Body of pancreas (tissue), 4 donors: ENCODE measurements at regions not wholly inside any gene's neighbourhood (a gene's known extent, or its start where the extent isn't known, plus 50 kb on each side); places are given as distances from the start of the nearest gene placed in this dataset.

ENCODE experiments used
- CTCF ChIP-seq, 7 experiments: fragments of 450-650 bp in 4 of 7; fragments of 200-600 bp in 3 of 7; sonication (generic) in 3 of 7; IDR thresholded peaks; one replicate each; pipeline ENCODE4 v1.5.1; 2016 to 2019; ENCODE audit warnings: antibody characterized with exemption in 7 of 7
- POLR2A ChIP-seq, 3 donors: fragments of 450-650 bp; IDR thresholded peaks; one replicate each; pipeline ENCODE4 v1.6.1; 2016; ENCODE audit warnings: antibody characterized with exemption in 3 of 3, mild to moderate bottlenecking in 2 of 3

GRCh38 chr5:154608531-154609011 is 130.5 kb upstream of the HAND1 start:
- TF ChIP-seq CTCF (IDR thresholded peaks at IDR 0.05) (no peak), POLR2A (IDR thresholded peaks at IDR 0.05) (no peak)
